Loucy (cell line): ENCODE measurements at regions not wholly inside any gene's neighbourhood (a gene's known extent, or its start where the extent isn't known, plus 50 kb on each side); places are given as distances from the start of the nearest gene placed in this dataset.

Experiments
- H2AFZ ChIP-seq: fragments of 200-600 bp; sonication (generic); 2 replicates; pipeline ENCODE4 v1.6.0; 2016; ENCODE audit warnings: antibody characterized with exemption, mild to moderate bottlenecking, low read length, moderate library complexity
- H3F3A ChIP-seq: fragments of 200-600 bp; 2 replicates; pipeline ENCODE4 v1.6.0; 2016; ENCODE audit warnings: antibody characterized with exemption, low read depth, mild to moderate bottlenecking
- H3K27me3 ChIP-seq: fragments of 200-600 bp; sonication (generic); 2 replicates; pipeline ENCODE4 v1.6.1; 2014; ENCODE audit warnings: low read length, mild to moderate bottlenecking; ENCODE audit not compliant: insufficient read depth, poor library complexity, severe bottlenecking
- H3K36me3 ChIP-seq: fragments of 200-600 bp; sonication (generic); 2 replicates; pipeline ENCODE4 v1.6.1; 2016; ENCODE audit warnings: low read length; ENCODE audit not compliant: insufficient read depth
- H3K4me1 ChIP-seq: fragments of 200-600 bp; sonication (generic); 2 replicates; pipeline ENCODE4 v1.5.1; 2014; ENCODE audit warnings: low read length, mild to moderate bottlenecking; ENCODE audit not compliant: insufficient read depth, poor library complexity, severe bottlenecking
- H3K4me2 ChIP-seq: fragments of 200-600 bp; sonication (generic); 2 replicates; pipeline ENCODE4 v1.6.0; 2014; ENCODE audit warnings: antibody characterized with exemption, low read length, low read depth, mild to moderate bottlenecking; ENCODE audit not compliant: poor library complexity, severe bottlenecking
- H3K4me3 ChIP-seq: fragments of 200-600 bp; sonication (generic); 2 replicates; pipeline ENCODE4 v1.5.1; 2014; ENCODE audit warnings: low read length, mild to moderate bottlenecking, mixed read lengths; ENCODE audit not compliant: poor library complexity, severe bottlenecking
- H3K79me2 ChIP-seq: fragments of 200-600 bp; sonication (generic); 2 replicates; pipeline ENCODE4 v1.6.1; 2014; ENCODE audit warnings: low read length; ENCODE audit not compliant: insufficient read depth
- H3K9ac ChIP-seq: fragments of 200-600 bp; sonication (generic); 2 replicates; pipeline ENCODE4 v1.6.0; 2014; ENCODE audit warnings: mild to moderate bottlenecking, low read depth, low read length, moderate library complexity; ENCODE audit not compliant: poor library complexity, severe bottlenecking
- H3K9me2 ChIP-seq: fragments of 200-600 bp; sonication (generic); replicated peaks from 2 replicates; pipeline ENCODE4 v1.6.1; 2016; ENCODE audit warnings: low read depth, low read length, mixed read lengths
- H3K9me3 ChIP-seq: fragments of 200-600 bp; sonication (generic); 2 replicates; pipeline ENCODE4 v1.6.1; 2014; ENCODE audit warnings: mild to moderate bottlenecking, antibody characterized with exemption, low read length, low read depth; ENCODE audit not compliant: insufficient read depth
- H4K20me1 ChIP-seq: fragments of 200-600 bp; sonication (generic); 2 replicates; pipeline ENCODE4 v1.6.0; 2014; ENCODE audit warnings: antibody characterized with exemption, low read length, mild to moderate bottlenecking; ENCODE audit not compliant: insufficient read depth, poor library complexity, severe bottlenecking
- EZH2phosphoT487 ChIP-seq: fragments of 200-600 bp; IDR thresholded peaks from 2 replicates; pipeline ENCODE4 v1.6.1; 2018; ENCODE audit warnings: antibody characterized with exemption, mild to moderate bottlenecking, moderate library complexity, borderline replicate concordance
- TF ChIP-seq, protein P1 (sequence below): fragments of 200-600 bp; sonication (generic); conservative IDR thresholded peaks from 2 replicates; pipeline ENCODE4 v1.5.1; 2014; ENCODE audit warnings: mild to moderate bottlenecking, antibody characterized with exemption, low read length

DNA sequence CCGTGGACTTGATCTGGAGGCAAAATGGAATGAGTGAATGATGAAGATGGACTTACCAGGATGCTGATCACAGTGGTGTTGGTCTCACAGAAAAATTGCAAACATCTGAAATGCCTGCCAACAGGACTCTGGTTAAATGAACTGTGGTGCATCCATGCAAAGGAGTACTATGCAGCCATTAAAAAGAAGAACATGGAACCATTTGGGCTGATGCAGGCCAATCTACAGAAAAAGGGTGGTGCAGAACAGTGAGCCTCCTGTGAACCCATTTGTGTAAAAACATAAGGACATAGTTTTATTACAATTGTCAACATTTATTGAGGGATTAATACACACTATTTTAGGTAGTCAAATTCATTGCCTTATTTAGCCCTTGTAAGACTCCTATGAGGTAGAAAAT lies 111.9 kb downstream of the MN1 start:
- H4K20me1 ChIP-seq, result no peaks in the 10 kb centered on the region
- H3K4me1 ChIP-seq, result no peaks in the 10 kb centered on the region
- H3K79me2 ChIP-seq, result no peaks in the 10 kb centered on the region
- no peaks in the 10 kb centered on the region for H3K36me3 ChIP-seq
- H3K9ac ChIP-seq, result no peak overlapping the region
- H3K9me2 ChIP-seq, result no peaks in the 10 kb centered on the region
- H2AFZ ChIP-seq, result no peak overlapping the region
- TF ChIP-seq, protein P1, sequence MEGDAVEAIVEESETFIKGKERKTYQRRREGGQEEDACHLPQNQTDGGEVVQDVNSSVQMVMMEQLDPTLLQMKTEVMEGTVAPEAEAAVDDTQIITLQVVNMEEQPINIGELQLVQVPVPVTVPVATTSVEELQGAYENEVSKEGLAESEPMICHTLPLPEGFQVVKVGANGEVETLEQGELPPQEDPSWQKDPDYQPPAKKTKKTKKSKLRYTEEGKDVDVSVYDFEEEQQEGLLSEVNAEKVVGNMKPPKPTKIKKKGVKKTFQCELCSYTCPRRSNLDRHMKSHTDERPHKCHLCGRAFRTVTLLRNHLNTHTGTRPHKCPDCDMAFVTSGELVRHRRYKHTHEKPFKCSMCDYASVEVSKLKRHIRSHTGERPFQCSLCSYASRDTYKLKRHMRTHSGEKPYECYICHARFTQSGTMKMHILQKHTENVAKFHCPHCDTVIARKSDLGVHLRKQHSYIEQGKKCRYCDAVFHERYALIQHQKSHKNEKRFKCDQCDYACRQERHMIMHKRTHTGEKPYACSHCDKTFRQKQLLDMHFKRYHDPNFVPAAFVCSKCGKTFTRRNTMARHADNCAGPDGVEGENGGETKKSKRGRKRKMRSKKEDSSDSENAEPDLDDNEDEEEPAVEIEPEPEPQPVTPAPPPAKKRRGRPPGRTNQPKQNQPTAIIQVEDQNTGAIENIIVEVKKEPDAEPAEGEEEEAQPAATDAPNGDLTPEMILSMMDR, result no peak
- no peak for TF ChIP-seq EZH2phosphoT487
- no peaks in the 10 kb centered on the region for H3F3A ChIP-seq
- no peak overlapping the region for H3K4me2 ChIP-seq
- no peak overlapping the region for H3K4me3 ChIP-seq
- H3K9me3 ChIP-seq, result no peaks in the 10 kb centered on the region
- no peaks in the 10 kb centered on the region for H3K27me3 ChIP-seq

DNA sequence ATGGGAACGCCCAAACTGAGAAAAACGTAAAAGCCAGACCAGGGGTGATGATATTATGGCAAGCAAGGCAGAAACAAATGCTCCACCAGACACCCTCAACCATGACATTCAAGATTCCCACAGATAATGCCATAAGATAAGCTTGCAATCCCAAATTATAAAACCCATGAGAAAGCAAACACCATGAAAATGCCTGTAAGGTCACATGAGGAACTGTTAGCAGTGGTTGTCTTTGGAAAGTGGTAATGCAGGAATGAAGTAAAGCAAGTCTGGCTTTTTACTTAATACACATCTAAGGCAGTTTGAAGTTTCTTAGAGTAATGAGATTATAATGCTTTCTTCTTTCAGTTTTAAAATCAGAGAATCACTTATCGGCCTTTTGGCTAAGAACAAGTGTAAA lies 111.0 kb downstream of the MN1 start:
- TF ChIP-seq, protein P1, result no peak
- TF ChIP-seq EZH2phosphoT487, result no peak
- H3K79me2 ChIP-seq, result no peaks in the 10 kb centered on the region
- H3K9me3 ChIP-seq, result no peaks in the 10 kb centered on the region
- no peaks in the 10 kb centered on the region for H3F3A ChIP-seq
- H2AFZ ChIP-seq, result no peak overlapping the region
- H4K20me1 ChIP-seq, result no peaks in the 10 kb centered on the region
- no peaks in the 10 kb centered on the region for H3K9me2 ChIP-seq
- no peaks in the 10 kb centered on the region for H3K36me3 ChIP-seq
- no peak overlapping the region for H3K9ac ChIP-seq
- no peak overlapping the region for H3K4me2 ChIP-seq
- no peaks in the 10 kb centered on the region for H3K4me1 ChIP-seq
- H3K4me3 ChIP-seq, result no peak overlapping the region
- no peaks in the 10 kb centered on the region for H3K27me3 ChIP-seq

GRCh38 chr22:27692243-27692642 lies 109.3 kb downstream of the MN1 start:
- Histone ChIP-seq H3K4me2 (no peak overlapping the region), H3K27me3 (no peaks in the 10 kb centered on the region), H3K79me2 (no peaks in the 10 kb centered on the region), H3K4me3 (no peak overlapping the region), H3F3A (no peaks in the 10 kb centered on the region), H4K20me1 (no peaks in the 10 kb centered on the region), H2AFZ (no peak overlapping the region), H3K36me3 (no peaks in the 10 kb centered on the region), H3K9me2 (no peaks in the 10 kb centered on the region), H3K9me3 (peaks cover 3% of the 10 kb centered on the region; the same call in 1 of the 2 replicates), H3K9ac (no peak overlapping the region), H3K4me1 (no peaks in the 10 kb centered on the region)
- TF ChIP-seq, protein P1, result no peak
- no peak for TF ChIP-seq EZH2phosphoT487
